ENCODE measurements at regions not wholly inside any gene's neighbourhood (a gene's known extent, or its start where the extent isn't known, plus 50 kb on each side); places are given as distances from the start of the nearest gene placed in this dataset.

GRCh38 chr14:46053221-46053620, 598.4 kb downstream of the RPL10L start:
- H3K4me3 ChIP-seq (ENCODE audit: low read depth, low read length) = no peak overlapping the region
- no peak for TF ChIP-seq CTCF (IDR thresholded peaks at IDR 0.05; ENCODE audit: low read depth, low read length)

- no peak for TF ChIP-seq CTCF (IDR thresholded peaks at IDR 0.05; ENCODE audit: low read depth, low read length)
- H3K4me3 ChIP-seq (ENCODE audit: low read depth, low read length) = no peak overlapping the region
These were observed 599.8 kb downstream of the RPL10L start for GRCh38 chr14:46051796-46052195.

GRCh38 chr14:46048127-46048526, 603.5 kb downstream of the RPL10L start:
- no peak for TF ChIP-seq CTCF (IDR thresholded peaks at IDR 0.05; ENCODE audit: low read depth, low read length)

GRCh38 chr14:46036099-46036498, 615.5 kb downstream of the RPL10L start:
- no peak overlapping the region for H3K4me3 ChIP-seq (ENCODE audit: low read depth, low read length)
- no peak for TF ChIP-seq CTCF (IDR thresholded peaks at IDR 0.05; ENCODE audit: low read depth, low read length)

More at GRCh38 chr14:46048127-46048526, 603.5 kb downstream of the RPL10L start:
- no peak overlapping the region for H3K4me3 ChIP-seq (ENCODE audit: low read depth, low read length)

- no peak for TF ChIP-seq CTCF (IDR thresholded peaks at IDR 0.05; ENCODE audit: low read depth, low read length)
- no peak overlapping the region for H3K4me3 ChIP-seq (ENCODE audit: low read depth, low read length)
These were observed 617.3 kb downstream of the RPL10L start for GRCh38 chr14:46034305-46034704.

- TF ChIP-seq CTCF (IDR thresholded peaks at IDR 0.05; ENCODE audit: low read depth, low read length) = no peak
- no peak overlapping the region for H3K4me3 ChIP-seq (ENCODE audit: low read depth, low read length)
These were observed 632.6 kb downstream of the RPL10L start for GRCh38 chr14:46018846-46019420.

- H3K4me3 ChIP-seq (ENCODE audit: low read depth, low read length) = no peak overlapping the region
- TF ChIP-seq CTCF (IDR thresholded peaks at IDR 0.05; ENCODE audit: low read depth, low read length) = no peak
These were observed 643.2 kb downstream of the RPL10L start for GRCh38 chr14:46008348-46008747.

Measured in WI38 (cell line).